Fibroblast of the aortic adventitia (primary cell): ENCODE measurements at regions not wholly inside any gene's neighbourhood (a gene's known extent, or its start where the extent isn't known, plus 50 kb on each side); places are given as distances from the start of the nearest gene placed in this dataset.
A peak's percentile ranks its signal among the peaks of the same experiment; 100 is the strongest.

Experiments used
- DNase-seq: peaks from one replicate; pipeline ENCODE4 v3.0.0-alpha.2; 2010; ENCODE audit warnings: low read depth
- H3K4me3 ChIP-seq: 2 replicates; pipeline ENCODE4 v1.5.1; 2011; ENCODE audit warnings: low read depth, mild to moderate bottlenecking, control low read depth, low read length, moderate library complexity
- TF ChIP-seq, protein P1 (sequence below): IDR thresholded peaks from 2 replicates; pipeline ENCODE4 v1.5.1; 2011; ENCODE audit warnings: mild to moderate bottlenecking, low read length, control low read depth, inconsistent platforms; ENCODE audit not compliant: insufficient read depth

- TF ChIP-seq, protein P1, sequence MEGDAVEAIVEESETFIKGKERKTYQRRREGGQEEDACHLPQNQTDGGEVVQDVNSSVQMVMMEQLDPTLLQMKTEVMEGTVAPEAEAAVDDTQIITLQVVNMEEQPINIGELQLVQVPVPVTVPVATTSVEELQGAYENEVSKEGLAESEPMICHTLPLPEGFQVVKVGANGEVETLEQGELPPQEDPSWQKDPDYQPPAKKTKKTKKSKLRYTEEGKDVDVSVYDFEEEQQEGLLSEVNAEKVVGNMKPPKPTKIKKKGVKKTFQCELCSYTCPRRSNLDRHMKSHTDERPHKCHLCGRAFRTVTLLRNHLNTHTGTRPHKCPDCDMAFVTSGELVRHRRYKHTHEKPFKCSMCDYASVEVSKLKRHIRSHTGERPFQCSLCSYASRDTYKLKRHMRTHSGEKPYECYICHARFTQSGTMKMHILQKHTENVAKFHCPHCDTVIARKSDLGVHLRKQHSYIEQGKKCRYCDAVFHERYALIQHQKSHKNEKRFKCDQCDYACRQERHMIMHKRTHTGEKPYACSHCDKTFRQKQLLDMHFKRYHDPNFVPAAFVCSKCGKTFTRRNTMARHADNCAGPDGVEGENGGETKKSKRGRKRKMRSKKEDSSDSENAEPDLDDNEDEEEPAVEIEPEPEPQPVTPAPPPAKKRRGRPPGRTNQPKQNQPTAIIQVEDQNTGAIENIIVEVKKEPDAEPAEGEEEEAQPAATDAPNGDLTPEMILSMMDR = no peak
- no peak overlapping the region for H3K4me3 ChIP-seq
- no peak for DNase-seq
These were observed 398.4 kb upstream of the ID4 start for GRCh38 chr6:19438566-19439353.

DNA sequence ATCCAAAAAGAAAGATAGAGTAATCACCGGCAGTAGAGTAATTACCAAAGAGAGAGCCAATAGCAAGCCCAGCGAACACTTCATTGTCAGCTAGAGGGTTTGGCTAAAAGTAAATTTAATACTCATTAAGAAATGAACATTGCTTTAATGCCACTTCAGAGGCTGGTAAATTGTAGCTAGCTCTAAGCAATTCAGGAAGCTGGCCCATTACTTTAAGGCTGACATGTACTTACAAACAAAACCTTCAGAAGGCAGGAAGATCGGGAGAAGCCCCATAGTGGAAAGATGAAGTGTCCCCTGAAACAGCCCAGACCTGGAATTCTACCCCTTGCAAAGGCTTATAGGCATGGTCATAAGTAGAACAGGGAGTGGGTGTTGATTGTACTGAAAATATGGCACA lies 396.6 kb upstream of the ID4 start:
- no peak overlapping the region for H3K4me3 ChIP-seq
- TF ChIP-seq, protein P1 = no peak

GRCh38 chr6:19443411-19443810 lies 393.8 kb upstream of the ID4 start:
- DNase-seq = no peak
- H3K4me3 ChIP-seq = no peak overlapping the region
- TF ChIP-seq, protein P1 = no peak

More for the DNA sequence above, 396.6 kb upstream of the ID4 start:
- DNase-seq = no peak

DNA sequence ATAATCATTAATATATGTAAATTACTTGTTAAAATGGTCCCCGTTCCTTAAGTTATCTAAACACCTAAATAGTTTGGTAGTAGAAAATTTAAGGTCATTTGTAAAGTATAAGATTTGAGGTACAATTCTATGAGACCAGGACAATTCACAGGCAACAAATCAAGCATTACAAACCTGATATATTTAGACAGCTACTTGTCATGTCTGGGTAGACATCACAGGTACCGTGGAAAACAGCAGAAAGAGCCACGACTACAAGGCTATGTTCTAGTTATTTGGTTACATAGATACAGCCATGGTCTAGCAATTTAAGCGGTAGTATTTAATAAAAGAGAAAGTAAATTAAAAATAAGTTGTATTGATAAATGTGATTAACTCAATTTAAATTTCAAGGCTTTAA lies 393.1 kb upstream of the ID4 start:
- TF ChIP-seq, protein P1 = no peak
- H3K4me3 ChIP-seq = no peak overlapping the region
- DNase-seq = no peak

DNA sequence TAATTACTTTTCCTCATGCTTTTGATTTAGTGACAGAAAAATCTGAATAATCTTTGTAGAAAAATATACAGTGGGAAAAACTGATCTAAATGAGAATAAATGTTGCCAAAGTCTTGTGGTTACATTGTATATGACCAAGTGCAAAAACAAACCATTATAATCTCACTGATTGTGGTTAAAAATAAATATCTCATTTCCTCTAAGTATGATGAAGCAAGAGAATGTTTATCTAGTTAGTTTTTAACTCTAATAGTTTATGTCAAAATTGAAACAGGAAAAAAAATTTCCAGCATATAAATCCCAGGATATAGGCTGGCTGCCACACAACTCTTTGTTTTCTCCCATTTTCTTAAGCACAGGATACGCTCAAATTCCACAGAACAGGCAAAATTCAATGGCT lies 392.7 kb upstream of the ID4 start:
- peak; percentile 65 for DNase-seq
- no peak overlapping the region for H3K4me3 ChIP-seq
- TF ChIP-seq, protein P1 = no peak

GRCh38 chr6:19446570-19446969 lies 390.6 kb upstream of the ID4 start:
- TF ChIP-seq, protein P1 = no peak
- no peak overlapping the region for H3K4me3 ChIP-seq
- no peak for DNase-seq

- no peak overlapping the region for H3K4me3 ChIP-seq
- DNase-seq = no peak
- TF ChIP-seq, protein P1 = no peak
These were observed 386.5 kb upstream of the ID4 start for GRCh38 chr6:19450651-19451050.
